OCI-LY3 (cell line): ENCODE measurements at regions not wholly inside any gene's neighbourhood (a gene's known extent, or its start where the extent isn't known, plus 50 kb on each side); places are given as distances from the start of the nearest gene placed in this dataset.
"Not testable (repeated sequence)": the region's sequence is repeated elsewhere in the genome, so short reads cannot be mapped to it uniquely, and the experiment has no call there.

Experiments
- H2AFZ ChIP-seq: fragments of 200-600, 300-600 bp; shearing (Covaris generic); 2 replicates; pipeline ENCODE4 v1.6.0; 2014; ENCODE audit warnings: antibody characterized with exemption, low read depth, low read length
- H3K27ac ChIP-seq: fragments of 200-600, 300-600 bp; sonication (generic); 2 replicates; pipeline ENCODE4 v1.5.1; 2014; ENCODE audit warnings: mild to moderate bottlenecking, low read length, moderate library complexity, mixed read lengths
- H3K27me3 ChIP-seq: fragments of 200-600, 300-600 bp; sonication (generic); 2 replicates; pipeline ENCODE4 v1.6.1; 2014; ENCODE audit warnings: low read depth, low read length, mixed read lengths
- H3K36me3 ChIP-seq: fragments of 200-600, 300-600 bp; sonication (generic); replicated peaks from 2 replicates; pipeline ENCODE3; 2014; ENCODE audit warnings: low read depth, low read length, mixed read lengths
- H3K4me1 ChIP-seq: fragments of 300-600, 200-600 bp; sonication (generic); 2 replicates; pipeline ENCODE4 v1.6.1; 2014; ENCODE audit warnings: low read length, mixed read lengths
- H3K4me2 ChIP-seq: fragments of 200-600, 300-600 bp; sonication (generic); 2 replicates; pipeline ENCODE4 v1.6.1; 2014; ENCODE audit warnings: low read length, mixed read lengths
- H3K4me3 ChIP-seq: fragments of 300-600, 200-600 bp; sonication (generic); 2 replicates; pipeline ENCODE4 v1.5.1; 2014; ENCODE audit warnings: antibody characterized with exemption, mild to moderate bottlenecking, low read length, moderate library complexity
- H3K79me2 ChIP-seq: fragments of 300-600, 200-600 bp; shearing (Covaris generic); 2 replicates; pipeline ENCODE4 v1.6.1; 2014; ENCODE audit warnings: mild to moderate bottlenecking, low read length, mixed read lengths
- H3K9ac ChIP-seq: fragments of 300-600, 200-600 bp; shearing (Covaris generic); 2 replicates; pipeline ENCODE4 v1.6.0; 2014; ENCODE audit warnings: mild to moderate bottlenecking, low read length, moderate library complexity
- H3K9me3 ChIP-seq: fragments of 200-600, 300-600 bp; shearing (Covaris generic); 2 replicates; pipeline ENCODE4 v1.6.1; 2014; ENCODE audit warnings: low read length, mixed read lengths; ENCODE audit not compliant: insufficient read depth
- H4K20me1 ChIP-seq: fragments of 200-600, 300-600 bp; sonication (generic); 2 replicates; pipeline ENCODE4 v1.6.1; 2016; ENCODE audit warnings: low read length, mixed read lengths; ENCODE audit not compliant: insufficient read depth
- CTCF ChIP-seq: fragments of 200-600, 300-600 bp; sonication (generic); IDR thresholded peaks from 2 replicates; pipeline ENCODE4 v1.5.1; 2014; ENCODE audit warnings: antibody characterized with exemption, low read length, low read depth
- EZH2phosphoT487 ChIP-seq: fragments of 200-600 bp; shearing (Covaris generic); IDR thresholded peaks from 2 replicates; pipeline ENCODE4 v1.6.1; 2018; ENCODE audit warnings: antibody characterized with exemption, mixed run types, low read depth

- H3K27me3 ChIP-seq: no peaks in the 10 kb centered on the region
- H3K36me3 ChIP-seq: no peaks in the 10 kb centered on the region
- no peaks in the 10 kb centered on the region for H3K79me2 ChIP-seq
- H2AFZ ChIP-seq: no peak overlapping the region
- no peaks in the 10 kb centered on the region for H3K4me1 ChIP-seq
- H3K4me3 ChIP-seq: no peak overlapping the region
- H3K4me2 ChIP-seq: no peak overlapping the region
- H3K27ac ChIP-seq: no peak overlapping the region
- no peak overlapping the region for H3K9ac ChIP-seq
- TF ChIP-seq EZH2phosphoT487 (no peak), CTCF (no peak)
- no peaks in the 10 kb centered on the region for H3K9me3 ChIP-seq
- H4K20me1 ChIP-seq: no peaks in the 10 kb centered on the region
These were observed 333.0 kb downstream of the RFPL4B start for GRCh38 chr6:112680091-112680490.

GRCh38 chr6:112682071-112682470 is 334.9 kb downstream of the RFPL4B start:
- no peak overlapping the region for H3K4me2 ChIP-seq
- H3K36me3 ChIP-seq: no peaks in the 10 kb centered on the region
- H3K9me3 ChIP-seq: no peaks in the 10 kb centered on the region
- no peaks in the 10 kb centered on the region for H3K79me2 ChIP-seq
- H3K4me3 ChIP-seq: no peak overlapping the region
- no peak overlapping the region for H2AFZ ChIP-seq
- no peak overlapping the region for H3K27ac ChIP-seq
- TF ChIP-seq EZH2phosphoT487 (no peak), CTCF (no peak)
- no peak overlapping the region for H3K9ac ChIP-seq
- no peaks in the 10 kb centered on the region for H3K27me3 ChIP-seq
- H3K4me1 ChIP-seq: no peaks in the 10 kb centered on the region
- H4K20me1 ChIP-seq: no peaks in the 10 kb centered on the region

GRCh38 chr6:112683106-112683505 is 336.0 kb downstream of the RFPL4B start:
- Histone ChIP-seq H2AFZ (no peak overlapping the region), H3K36me3 (no peaks in the 10 kb centered on the region), H3K27me3 (no peaks in the 10 kb centered on the region), H3K4me1 (no peaks in the 10 kb centered on the region), H3K79me2 (no peaks in the 10 kb centered on the region), H3K9me3 (no peaks in the 10 kb centered on the region), H3K27ac (no peak overlapping the region), H3K9ac (no peak overlapping the region), H3K4me3 (no peak overlapping the region), H3K4me2 (no peak overlapping the region), H4K20me1 (no peaks in the 10 kb centered on the region)
- no peak for TF ChIP-seq CTCF
- TF ChIP-seq EZH2phosphoT487: no peak

- Histone ChIP-seq H3K4me1 (no peaks in the 10 kb centered on the region), H2AFZ (no peak overlapping the region), H3K4me3 (no peak overlapping the region), H3K79me2 (no peaks in the 10 kb centered on the region), H3K36me3 (no peaks in the 10 kb centered on the region), H3K27ac (no peak overlapping the region), H4K20me1 (no peaks in the 10 kb centered on the region), H3K27me3 (no peaks in the 10 kb centered on the region), H3K9ac (no peak overlapping the region), H3K4me2 (no peak overlapping the region), H3K9me3 (no peaks in the 10 kb centered on the region)
- no peak for TF ChIP-seq CTCF
- no peak for TF ChIP-seq EZH2phosphoT487
These were observed 336.8 kb downstream of the RFPL4B start for GRCh38 chr6:112683926-112684325.

GRCh38 chr6:112685521-112686220 is 338.5 kb downstream of the RFPL4B start:
- not testable (repeated sequence) for H4K20me1 ChIP-seq, H3K4me3 ChIP-seq, H3K36me3 ChIP-seq, H3K9ac ChIP-seq, H3K4me2 ChIP-seq, H2AFZ ChIP-seq, H3K9me3 ChIP-seq, H3K27ac ChIP-seq, H3K4me1 ChIP-seq, H3K79me2 ChIP-seq, H3K27me3 ChIP-seq

- H4K20me1 ChIP-seq, H3K36me3 ChIP-seq, H3K27ac ChIP-seq, H2AFZ ChIP-seq, H3K79me2 ChIP-seq, H3K4me2 ChIP-seq, H3K9ac ChIP-seq, H3K4me3 ChIP-seq, H3K4me1 ChIP-seq, H3K27me3 ChIP-seq, H3K9me3 ChIP-seq: not testable (repeated sequence)
These were observed 341.5 kb downstream of the RFPL4B start for GRCh38 chr6:112688487-112689165.
